COLO668 (cell line): ENCODE measurements at regions not wholly inside any gene's neighbourhood (a gene's known extent, or its start where the extent isn't known, plus 50 kb on each side); places are given as distances from the start of the nearest gene placed in this dataset.
"Not testable (repeated sequence)": the region's sequence is repeated elsewhere in the genome, so short reads cannot be mapped to it uniquely, and the experiment has no call there.

ENCODE experiments used
- DNase-seq: peaks from one replicate; lab custom pipeline; 2025; ENCODE audit not compliant: unreplicated experiment; lab: John Stamatoyannopoulos, UW

GRCh38 chr10:9301554-9301953 is 1247.1 kb downstream of the GATA3 start:
- no peak for DNase-seq

GRCh38 chr10:9302140-9302746 is 1247.8 kb downstream of the GATA3 start:
- DNase-seq = no peak

GRCh38 chr10:9305018-9305655 is 1250.6 kb downstream of the GATA3 start:
- no peak for DNase-seq

GRCh38 chr10:9311702-9312499 is 1257.4 kb downstream of the GATA3 start:
- no peak for DNase-seq

GRCh38 chr10:9315292-9315691 is 1260.8 kb downstream of the GATA3 start:
- no peak for DNase-seq

- DNase-seq = no peak
Observed at GRCh38 chr10:9331583-9332008, 1277.1 kb downstream of the GATA3 start.

- DNase-seq = no peak
Observed at GRCh38 chr10:9334270-9334669, 1279.8 kb downstream of the GATA3 start.

- DNase-seq = no peak
Observed at GRCh38 chr10:9339716-9340115, 1285.2 kb downstream of the GATA3 start.

- no peak for DNase-seq
Observed at GRCh38 chr10:9342885-9343570, 1288.5 kb downstream of the GATA3 start.

GRCh38 chr10:9347933-9348332 is 1293.4 kb downstream of the GATA3 start:
- not testable (repeated sequence) for DNase-seq

- no peak for DNase-seq
Observed at GRCh38 chr10:9357471-9357870, 1303.0 kb downstream of the GATA3 start.

- DNase-seq = no peak
Observed at GRCh38 chr10:9362721-9363120, 1308.2 kb downstream of the GATA3 start.

GRCh38 chr10:9379183-9379582 is 1324.7 kb downstream of the GATA3 start:
- DNase-seq = no peak

GRCh38 chr10:9381733-9382532 is 1327.4 kb downstream of the GATA3 start:
- DNase-seq = no peak

GRCh38 chr10:9382533-9382866 is 1328.0 kb downstream of the GATA3 start:
- DNase-seq = no peak

GRCh38 chr10:9390516-9390915 is 1336.0 kb downstream of the GATA3 start:
- DNase-seq = no peak

GRCh38 chr10:9399275-9399983 is 1344.9 kb downstream of the GATA3 start:
- no peak for DNase-seq

- not testable (repeated sequence) for DNase-seq
Observed at GRCh38 chr10:9402067-9402466, 1347.6 kb downstream of the GATA3 start.

- not testable (repeated sequence) for DNase-seq
Observed at GRCh38 chr10:9402507-9403195, 1348.2 kb downstream of the GATA3 start.

- DNase-seq = not testable (repeated sequence)
Observed at GRCh38 chr10:9407201-9407600, 1352.7 kb downstream of the GATA3 start.
